Peyer's patch (tissue), 4 donors: ENCODE measurements at regions not wholly inside any gene's neighbourhood (a gene's known extent, or its start where the extent isn't known, plus 50 kb on each side); places are given as distances from the start of the nearest gene placed in this dataset.

Experiments
- DNase-seq, 3 donors: peaks; one replicate each; pipeline ENCODE4 v3.0.0-alpha.2; 2017 to 2019
- H3K27ac ChIP-seq, 4 donors: fragments of 200-600 bp; sonication (generic); one replicate each; pipeline ENCODE4 v1.5.1; 2016 to 2019
- H3K27me3 ChIP-seq, 2 donors: fragments of 200-600 bp; sonication (generic); one replicate each; pipeline ENCODE4 v1.5.1; 2019
- H3K36me3 ChIP-seq, 3 donors: fragments of 200-600 bp; sonication (generic); one replicate each; pipeline ENCODE4 v1.5.1; 2016 to 2019
- H3K4me1 ChIP-seq, 4 donors: fragments of 200-600 bp; sonication (generic); one replicate each; pipeline ENCODE4 v1.5.1; 2016 to 2019
- H3K4me3 ChIP-seq, 4 donors: fragments of 200-600 bp; sonication (generic); 1 replicate in 3 of 4; 2 replicates in 1 of 4; pipeline ENCODE4 v1.5.1; 2016 to 2019; ENCODE audit warnings: mild to moderate bottlenecking in 1 of 4
- H3K9me3 ChIP-seq, 4 donors: fragments of 200-600 bp; sonication (generic); one replicate each; pipeline ENCODE4 v1.5.1; 2016 to 2019; ENCODE audit warnings: mild to moderate bottlenecking in 1 of 4
- POLR2A ChIP-seq, 2 donors: fragments of 450-650 bp; IDR thresholded peaks; one replicate each; pipeline ENCODE4 v1.5.1; 2017; ENCODE audit warnings: antibody characterized with exemption in 2 of 2, mild to moderate bottlenecking in 2 of 2, moderate library complexity in 2 of 2
- TF ChIP-seq, protein P1 (sequence below), 6 experiments: fragments of 450-650 bp in 4 of 6; fragments of 200-600 bp in 2 of 6; sonication (generic) in 1 of 6; IDR thresholded peaks; one replicate each; pipeline ENCODE4 v1.5.1; 2017 to 2019; ENCODE audit warnings: antibody characterized with exemption in 6 of 6, mild to moderate bottlenecking in 3 of 6, moderate library complexity in 1 of 6

DNA sequence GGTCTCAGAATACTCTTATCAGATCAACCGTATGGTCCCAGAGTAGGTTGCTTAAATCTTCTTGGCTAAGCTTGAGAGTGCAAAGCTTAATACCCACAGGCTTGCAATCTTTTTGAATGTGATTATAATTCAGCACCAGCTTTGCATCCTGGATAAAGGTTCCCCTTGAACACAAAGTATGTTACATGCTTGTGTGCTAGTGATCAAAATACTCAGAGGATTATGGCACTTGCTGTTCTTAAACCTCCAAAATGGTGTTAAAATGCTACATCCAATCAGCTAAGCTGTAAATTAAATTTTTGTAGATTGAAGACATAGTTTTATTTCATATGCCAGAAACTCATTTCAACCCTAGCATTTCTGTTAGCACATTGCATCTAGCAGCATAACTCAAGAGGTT, 812.2 kb upstream of the TENM3 start:
- no peaks in the 10 kb centered on the region for H3K27me3 ChIP-seq
- no peak overlapping the region for H3K27ac ChIP-seq
- DNase-seq = no peak
- H3K9me3 ChIP-seq = no peaks in the 10 kb centered on the region
- TF ChIP-seq, protein P1, sequence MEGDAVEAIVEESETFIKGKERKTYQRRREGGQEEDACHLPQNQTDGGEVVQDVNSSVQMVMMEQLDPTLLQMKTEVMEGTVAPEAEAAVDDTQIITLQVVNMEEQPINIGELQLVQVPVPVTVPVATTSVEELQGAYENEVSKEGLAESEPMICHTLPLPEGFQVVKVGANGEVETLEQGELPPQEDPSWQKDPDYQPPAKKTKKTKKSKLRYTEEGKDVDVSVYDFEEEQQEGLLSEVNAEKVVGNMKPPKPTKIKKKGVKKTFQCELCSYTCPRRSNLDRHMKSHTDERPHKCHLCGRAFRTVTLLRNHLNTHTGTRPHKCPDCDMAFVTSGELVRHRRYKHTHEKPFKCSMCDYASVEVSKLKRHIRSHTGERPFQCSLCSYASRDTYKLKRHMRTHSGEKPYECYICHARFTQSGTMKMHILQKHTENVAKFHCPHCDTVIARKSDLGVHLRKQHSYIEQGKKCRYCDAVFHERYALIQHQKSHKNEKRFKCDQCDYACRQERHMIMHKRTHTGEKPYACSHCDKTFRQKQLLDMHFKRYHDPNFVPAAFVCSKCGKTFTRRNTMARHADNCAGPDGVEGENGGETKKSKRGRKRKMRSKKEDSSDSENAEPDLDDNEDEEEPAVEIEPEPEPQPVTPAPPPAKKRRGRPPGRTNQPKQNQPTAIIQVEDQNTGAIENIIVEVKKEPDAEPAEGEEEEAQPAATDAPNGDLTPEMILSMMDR (IDR thresholded peaks at IDR 0.05) = no peak
- TF ChIP-seq POLR2A (IDR thresholded peaks at IDR 0.05) = no peak
- H3K4me3 ChIP-seq = no peak overlapping the region
- H3K36me3 ChIP-seq = no peaks in the 10 kb centered on the region
- H3K4me1 ChIP-seq = no peaks in the 10 kb centered on the region

DNA sequence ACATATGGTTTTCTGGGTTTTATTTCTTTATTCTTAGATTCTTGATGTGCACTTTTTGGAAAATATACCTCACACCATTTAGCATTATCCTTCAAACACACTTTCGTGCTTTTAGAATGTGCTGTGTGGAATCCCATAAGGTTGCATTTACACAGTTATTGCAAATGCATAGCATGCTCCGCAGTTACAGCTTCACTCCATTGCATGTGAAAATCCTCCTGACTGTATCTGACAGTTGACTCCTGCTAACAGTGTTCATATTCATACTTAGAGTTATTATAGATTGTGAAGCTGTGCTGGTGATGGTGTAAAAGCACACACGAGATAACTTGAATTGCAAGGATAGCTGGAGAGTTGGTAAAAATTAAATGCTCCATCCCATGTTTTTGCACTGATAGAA, 811.5 kb upstream of the TENM3 start:
- Histone ChIP-seq H3K27me3 (no peaks in the 10 kb centered on the region), H3K36me3 (no peaks in the 10 kb centered on the region), H3K27ac (no peak overlapping the region), H3K4me3 (no peak overlapping the region), H3K4me1 (no peaks in the 10 kb centered on the region), H3K9me3 (no peaks in the 10 kb centered on the region)
- no peak for DNase-seq
- TF ChIP-seq POLR2A (IDR thresholded peaks at IDR 0.05) = no peak
- TF ChIP-seq, protein P1 (IDR thresholded peaks at IDR 0.05) = no peak

DNA sequence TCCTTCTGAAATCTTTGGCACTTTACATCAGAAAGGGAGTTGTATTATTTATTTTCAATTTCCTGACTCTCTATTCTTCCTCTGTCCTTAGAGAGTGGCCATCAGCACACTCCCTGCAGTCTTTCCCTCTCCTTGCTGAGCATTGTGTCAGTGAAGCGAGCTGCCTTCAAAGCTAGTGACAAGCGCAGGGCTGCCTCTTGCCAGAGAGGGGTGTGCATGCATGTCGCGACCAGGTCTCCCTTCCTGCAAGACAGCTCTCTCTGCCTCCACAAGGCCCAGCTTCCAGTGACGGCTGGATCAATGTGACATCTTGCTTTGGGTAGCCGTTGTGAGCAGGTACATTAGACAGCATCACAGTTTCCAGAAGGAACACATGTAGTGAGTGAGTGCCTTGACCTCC, 810.9 kb upstream of the TENM3 start:
- Histone ChIP-seq H3K36me3 (no peaks in the 10 kb centered on the region), H3K4me1 (no peaks in the 10 kb centered on the region), H3K27ac (no peak overlapping the region), H3K4me3 (no peak overlapping the region), H3K27me3 (no peaks in the 10 kb centered on the region), H3K9me3 (no peaks in the 10 kb centered on the region)
- DNase-seq = no peak
- TF ChIP-seq, protein P1 (IDR thresholded peaks at IDR 0.05) = no peak
- TF ChIP-seq POLR2A (IDR thresholded peaks at IDR 0.05) = no peak

DNA sequence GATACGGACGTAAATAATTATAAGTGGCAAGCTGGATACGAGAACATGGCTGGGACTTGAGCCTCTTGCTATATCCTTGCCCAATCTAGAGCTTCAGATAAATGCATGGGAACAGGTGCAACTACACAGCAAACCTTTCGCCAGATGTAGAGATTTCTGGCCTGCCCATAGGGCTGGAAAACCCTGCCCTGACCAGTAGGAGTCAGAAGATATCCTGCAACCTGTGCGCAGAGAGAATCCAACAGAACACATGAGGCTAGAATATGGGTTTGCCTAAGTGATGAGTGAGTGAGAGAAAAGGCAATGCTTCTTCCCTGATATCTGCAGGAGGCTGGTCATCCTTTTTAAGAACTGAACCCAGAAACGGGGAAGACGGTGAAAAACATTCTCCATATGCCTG, 805.3 kb upstream of the TENM3 start:
- H3K27ac ChIP-seq = no peak overlapping the region
- TF ChIP-seq, protein P1 (IDR thresholded peaks at IDR 0.05) = no peak
- TF ChIP-seq POLR2A (IDR thresholded peaks at IDR 0.05) = no peak
- H3K9me3 ChIP-seq = no peaks in the 10 kb centered on the region
- H3K4me3 ChIP-seq = no peak overlapping the region
- H3K4me1 ChIP-seq = no peaks in the 10 kb centered on the region
- H3K27me3 ChIP-seq = no peaks in the 10 kb centered on the region
- DNase-seq = no peak
- H3K36me3 ChIP-seq = no peaks in the 10 kb centered on the region

DNA sequence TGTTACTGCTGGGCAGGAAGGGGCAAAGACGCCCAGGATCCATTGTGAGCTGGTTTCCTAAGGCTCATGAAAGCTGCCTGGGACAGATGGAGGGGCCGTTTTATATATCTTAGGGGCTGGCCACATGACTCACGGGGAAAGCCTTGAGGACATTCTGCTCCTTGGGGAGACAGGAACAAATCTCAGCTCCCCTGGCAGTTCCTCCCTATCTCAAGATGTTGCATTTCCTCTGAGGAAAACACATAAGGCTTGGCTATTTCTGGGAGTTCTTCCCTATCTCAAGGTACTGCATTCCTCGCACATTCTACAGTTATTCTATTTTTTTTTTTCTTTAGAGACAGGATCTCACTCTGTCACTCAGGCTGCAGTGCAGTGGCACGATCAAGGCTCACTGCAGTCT, 804.6 kb upstream of the TENM3 start:
- Histone ChIP-seq H3K4me3 (no peak overlapping the region), H3K36me3 (no peaks in the 10 kb centered on the region), H3K9me3 (no peaks in the 10 kb centered on the region), H3K27me3 (no peaks in the 10 kb centered on the region), H3K27ac (no peak overlapping the region), H3K4me1 (no peaks in the 10 kb centered on the region)
- TF ChIP-seq POLR2A (IDR thresholded peaks at IDR 0.05) = no peak
- TF ChIP-seq, protein P1 (IDR thresholded peaks at IDR 0.05) = no peak
- no peak for DNase-seq

DNA sequence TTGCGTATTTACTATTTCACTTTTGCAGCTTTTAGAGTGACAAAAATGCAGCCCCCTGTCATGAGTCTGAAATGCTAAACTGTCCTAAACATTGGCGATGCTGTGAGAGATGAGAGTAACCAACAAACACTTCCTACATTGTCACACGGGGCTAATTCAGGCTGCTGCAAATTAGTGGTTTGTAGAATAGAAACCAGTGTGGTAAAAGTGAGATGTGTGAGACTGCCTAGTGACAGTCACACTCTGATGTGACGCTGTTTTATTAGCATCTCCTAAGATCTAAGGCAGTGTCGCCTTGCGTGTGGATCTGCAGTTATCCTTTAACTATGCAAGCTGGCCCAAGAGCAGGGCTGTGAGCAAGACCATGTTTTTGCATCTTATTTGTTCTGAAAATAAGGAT, 800.2 kb upstream of the TENM3 start:
- Histone ChIP-seq H3K27ac (no peak overlapping the region), H3K36me3 (no peaks in the 10 kb centered on the region), H3K9me3 (no peaks in the 10 kb centered on the region), H3K4me1 (no peaks in the 10 kb centered on the region), H3K27me3 (no peaks in the 10 kb centered on the region), H3K4me3 (no peak overlapping the region)
- no peak for DNase-seq
- TF ChIP-seq, protein P1 (IDR thresholded peaks at IDR 0.05) = no peak
- TF ChIP-seq POLR2A (IDR thresholded peaks at IDR 0.05) = no peak
